Right kidney (tissue), 1 donor: ENCODE measurements at regions not wholly inside any gene's neighbourhood (a gene's known extent, or its start where the extent isn't known, plus 50 kb on each side); places are given as distances from the start of the nearest gene placed in this dataset.
"Not testable (repeated sequence)": the region's sequence is repeated elsewhere in the genome, so short reads cannot be mapped to it uniquely, and the experiment has no call there.

Experiments
- DNase-seq: peaks from one replicate; pipeline ENCODE4 v3.0.0-alpha.2; 2016

- DNase-seq = no peak
These were observed 153.2 kb upstream of the RBM19 start for GRCh38 chr12:114119316-114119715.

GRCh38 chr12:114096461-114096860 lies 130.3 kb upstream of the RBM19 start:
- no peak for DNase-seq

GRCh38 chr12:114093520-114093919 lies 127.4 kb upstream of the RBM19 start:
- DNase-seq = no peak

GRCh38 chr12:114092981-114093380 lies 126.9 kb upstream of the RBM19 start:
- DNase-seq = no peak

- DNase-seq = no peak
These were observed 124.1 kb upstream of the RBM19 start for GRCh38 chr12:114090211-114090610.

GRCh38 chr12:114073076-114073475 lies 107.0 kb upstream of the RBM19 start:
- DNase-seq = no peak

- DNase-seq = no peak
These were observed 103.4 kb upstream of the RBM19 start for GRCh38 chr12:114069507-114069906.

GRCh38 chr12:114064497-114064896 lies 98.4 kb upstream of the RBM19 start:
- DNase-seq = no peak

GRCh38 chr12:114064034-114064433 lies 97.9 kb upstream of the RBM19 start:
- not testable (repeated sequence) for DNase-seq

- DNase-seq = no peak
These were observed 97.3 kb upstream of the RBM19 start for GRCh38 chr12:114063435-114063834.

- not testable (repeated sequence) for DNase-seq
These were observed 90.2 kb upstream of the RBM19 start for GRCh38 chr12:114056351-114056750.

- DNase-seq = no peak
These were observed 88.9 kb upstream of the RBM19 start for GRCh38 chr12:114054982-114055381.

GRCh38 chr12:114046236-114046998 lies 80.3 kb upstream of the RBM19 start:
- DNase-seq = no peak

- DNase-seq = no peak
These were observed 79.2 kb upstream of the RBM19 start for GRCh38 chr12:114045349-114045748.

GRCh38 chr12:114041590-114041989 lies 75.5 kb upstream of the RBM19 start:
- no peak for DNase-seq

- no peak for DNase-seq
These were observed 75.0 kb upstream of the RBM19 start for GRCh38 chr12:114041136-114041535.

- no peak for DNase-seq
These were observed 72.8 kb upstream of the RBM19 start for GRCh38 chr12:114038962-114039361.

- DNase-seq = no peak
These were observed 66.7 kb upstream of the RBM19 start for GRCh38 chr12:114032801-114033200.

- no peak for DNase-seq
These were observed 64.3 kb upstream of the RBM19 start for GRCh38 chr12:114030451-114030850.

- no peak for DNase-seq
These were observed 60.7 kb upstream of the RBM19 start for GRCh38 chr12:114026805-114027204.

- DNase-seq = no peak
These were observed 59.8 kb upstream of the RBM19 start for GRCh38 chr12:114025935-114026334.

- DNase-seq = not testable (repeated sequence)
These were observed 56.0 kb upstream of the RBM19 start for GRCh38 chr12:114022081-114022480.

GRCh38 chr12:114018669-114019068 lies 52.5 kb upstream of the RBM19 start:
- DNase-seq = no peak
